Neural cell (in vitro differentiated cells): ENCODE measurements at regions not wholly inside any gene's neighbourhood (a gene's known extent, or its start where the extent isn't known, plus 50 kb on each side); places are given as distances from the start of the nearest gene placed in this dataset.

Experiments
- H2AFZ ChIP-seq: fragments of 200-600, 300-800 bp; sonication (generic), shearing (Covaris generic); 2 replicates; pipeline ENCODE4 v1.6.0; 2014; ENCODE audit warnings: low read depth, mild to moderate bottlenecking, antibody characterized with exemption, low read length, moderate library complexity
- H3F3A ChIP-seq: fragments of 200-600 bp; shearing (Covaris generic); 2 replicates; pipeline ENCODE4 v1.6.1; 2016; ENCODE audit warnings: mild to moderate bottlenecking, moderate library complexity, mixed read lengths, antibody characterized with exemption, low read length; ENCODE audit not compliant: insufficient read depth, poor library complexity, severe bottlenecking
- H3K27ac ChIP-seq: fragments of 200-600, 300-800 bp; sonication (generic), shearing (Covaris generic); 2 replicates; pipeline ENCODE4 v1.5.1; 2014; ENCODE audit warnings: mild to moderate bottlenecking, low read length, moderate library complexity
- H3K27me3 ChIP-seq: fragments of 300-800, 200-600 bp; sonication (generic), shearing (Covaris generic); 2 replicates; pipeline ENCODE4 v1.6.0; 2014; ENCODE audit warnings: mild to moderate bottlenecking, low read depth, low read length, moderate library complexity; ENCODE audit not compliant: insufficient read depth
- H3K36me3 ChIP-seq: fragments of 300-800, 200-600 bp; sonication (generic), shearing (Covaris generic); 2 replicates; pipeline ENCODE4 v1.5.1; 2014; ENCODE audit warnings: mild to moderate bottlenecking, antibody characterized with exemption, low read length, moderate library complexity; ENCODE audit not compliant: insufficient read depth
- H3K4me2 ChIP-seq: fragments of 300-800, 200-600 bp; sonication (generic), shearing (Covaris generic); 2 replicates; pipeline ENCODE4 v1.6.0; 2014; ENCODE audit warnings: mild to moderate bottlenecking, low read length
- H3K4me3 ChIP-seq: fragments of 300-800, 200-600 bp; sonication (generic), shearing (Covaris generic); 2 replicates; pipeline ENCODE4 v1.5.1; 2014; ENCODE audit warnings: mild to moderate bottlenecking, low read length, moderate library complexity
- H3K79me2 ChIP-seq: fragments of 200-600 bp; shearing (Covaris generic); replicated peaks from 2 replicates; pipeline ENCODE4 v1.6.0; 2014; ENCODE audit warnings: mild to moderate bottlenecking, low read length, moderate library complexity; ENCODE audit not compliant: insufficient read depth
- H3K9ac ChIP-seq: fragments of 300-800, 200-600 bp; sonication (generic), shearing (Covaris generic); 2 replicates; pipeline ENCODE4 v1.6.1; 2016; ENCODE audit warnings: mild to moderate bottlenecking, low read length, mixed read lengths
- H3K9me2 ChIP-seq: fragments of 200-600 bp; shearing (Covaris generic); 2 replicates; pipeline ENCODE4 v1.6.1; 2016; ENCODE audit warnings: mild to moderate bottlenecking, low read length, mixed read lengths; ENCODE audit not compliant: insufficient read depth
- H3K9me3 ChIP-seq: fragments of 200-600, 300-800 bp; sonication (generic), shearing (Covaris generic); 2 replicates; pipeline ENCODE4 v1.6.1; 2016; ENCODE audit warnings: mild to moderate bottlenecking, mixed run types, low read length, moderate library complexity, mixed read lengths
- H4K20me1 ChIP-seq: fragments of 200-600 bp; shearing (Covaris generic); 2 replicates; pipeline ENCODE4 v1.6.1; 2016; ENCODE audit warnings: mild to moderate bottlenecking, mixed run types; ENCODE audit not compliant: insufficient read depth
- CTCF ChIP-seq: fragments of 450-650 bp; IDR thresholded peaks from 2 replicates; pipeline ENCODE4 v1.5.1; 2014; ENCODE audit warnings: antibody characterized with exemption, mild to moderate bottlenecking, moderate library complexity; ENCODE audit not compliant: poor library complexity, severe bottlenecking
- EP300 ChIP-seq: fragments of 450-650 bp; conservative IDR thresholded peaks from 2 replicates; pipeline ENCODE4 v1.6.1; 2014; ENCODE audit warnings: antibody characterized with exemption, mild to moderate bottlenecking, moderate library complexity; ENCODE audit not compliant: poor library complexity, severe bottlenecking
- EZH2 ChIP-seq: fragments of 200-600, 300-800 bp; shearing (Covaris generic), sonication (generic); IDR thresholded peaks from 2 replicates; pipeline ENCODE4 v1.6.1; 2014; ENCODE audit warnings: antibody characterized with exemption, low read length, borderline replicate concordance, mild to moderate bottlenecking; ENCODE audit not compliant: insufficient read depth, poor library complexity, severe bottlenecking
- MXI1 ChIP-seq: fragments of 450-650 bp; conservative IDR thresholded peaks from 2 replicates; pipeline ENCODE4 v1.6.1; 2014; ENCODE audit warnings: antibody characterized with exemption, mild to moderate bottlenecking; ENCODE audit not compliant: poor library complexity, severe bottlenecking
- POLR2AphosphoS5 ChIP-seq: IDR thresholded peaks from 2 replicates; pipeline ENCODE4 v1.6.1; 2012
- RAD21 ChIP-seq: fragments of 450-650 bp; conservative IDR thresholded peaks from 2 replicates; pipeline ENCODE4 v1.6.1; 2014; ENCODE audit warnings: antibody characterized with exemption, mild to moderate bottlenecking, moderate library complexity
- SMC3 ChIP-seq: fragments of 450-650 bp; conservative IDR thresholded peaks from 2 replicates; pipeline ENCODE4 v1.6.1; 2014; ENCODE audit warnings: antibody characterized with exemption, mild to moderate bottlenecking, moderate library complexity; ENCODE audit not compliant: poor library complexity
- TAF1 ChIP-seq: IDR thresholded peaks from 2 replicates; pipeline ENCODE4 v1.6.1; 2012; ENCODE audit warnings: low read depth
- TF ChIP-seq, protein P1 (sequence below): IDR thresholded peaks from 2 replicates; pipeline ENCODE4 v1.6.1; 2012; ENCODE audit warnings: borderline replicate concordance

- Histone ChIP-seq H3K4me3 (no peak overlapping the region), H3K9me2 (no peaks in the 10 kb centered on the region), H3K36me3 (no peaks in the 10 kb centered on the region), H3K9ac (no peak overlapping the region), H3F3A (no peaks in the 10 kb centered on the region), H3K27ac (no peak overlapping the region), H3K27me3 (no peaks in the 10 kb centered on the region), H3K79me2 (no peaks in the 10 kb centered on the region), H3K4me2 (no peak overlapping the region), H3K9me3 (no peaks in the 10 kb centered on the region), H4K20me1 (no peaks in the 10 kb centered on the region), H2AFZ (no peak overlapping the region)
- TF ChIP-seq EP300 = no peak
- TF ChIP-seq RAD21 = no peak
- TF ChIP-seq CTCF = no peak
- TF ChIP-seq EZH2 = no peak
- TF ChIP-seq, protein P1, sequence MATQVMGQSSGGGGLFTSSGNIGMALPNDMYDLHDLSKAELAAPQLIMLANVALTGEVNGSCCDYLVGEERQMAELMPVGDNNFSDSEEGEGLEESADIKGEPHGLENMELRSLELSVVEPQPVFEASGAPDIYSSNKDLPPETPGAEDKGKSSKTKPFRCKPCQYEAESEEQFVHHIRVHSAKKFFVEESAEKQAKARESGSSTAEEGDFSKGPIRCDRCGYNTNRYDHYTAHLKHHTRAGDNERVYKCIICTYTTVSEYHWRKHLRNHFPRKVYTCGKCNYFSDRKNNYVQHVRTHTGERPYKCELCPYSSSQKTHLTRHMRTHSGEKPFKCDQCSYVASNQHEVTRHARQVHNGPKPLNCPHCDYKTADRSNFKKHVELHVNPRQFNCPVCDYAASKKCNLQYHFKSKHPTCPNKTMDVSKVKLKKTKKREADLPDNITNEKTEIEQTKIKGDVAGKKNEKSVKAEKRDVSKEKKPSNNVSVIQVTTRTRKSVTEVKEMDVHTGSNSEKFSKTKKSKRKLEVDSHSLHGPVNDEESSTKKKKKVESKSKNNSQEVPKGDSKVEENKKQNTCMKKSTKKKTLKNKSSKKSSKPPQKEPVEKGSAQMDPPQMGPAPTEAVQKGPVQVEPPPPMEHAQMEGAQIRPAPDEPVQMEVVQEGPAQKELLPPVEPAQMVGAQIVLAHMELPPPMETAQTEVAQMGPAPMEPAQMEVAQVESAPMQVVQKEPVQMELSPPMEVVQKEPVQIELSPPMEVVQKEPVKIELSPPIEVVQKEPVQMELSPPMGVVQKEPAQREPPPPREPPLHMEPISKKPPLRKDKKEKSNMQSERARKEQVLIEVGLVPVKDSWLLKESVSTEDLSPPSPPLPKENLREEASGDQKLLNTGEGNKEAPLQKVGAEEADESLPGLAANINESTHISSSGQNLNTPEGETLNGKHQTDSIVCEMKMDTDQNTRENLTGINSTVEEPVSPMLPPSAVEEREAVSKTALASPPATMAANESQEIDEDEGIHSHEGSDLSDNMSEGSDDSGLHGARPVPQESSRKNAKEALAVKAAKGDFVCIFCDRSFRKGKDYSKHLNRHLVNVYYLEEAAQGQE = no peak
- no peak for TF ChIP-seq MXI1
- TF ChIP-seq SMC3 = no peak
- TF ChIP-seq POLR2AphosphoS5 = no peak
- TF ChIP-seq TAF1 = no peak
Measured at GRCh38 chr22:26941896-26942636, 284.7 kb downstream of the MIAT start.

GRCh38 chr22:26942637-26942957 is 285.2 kb downstream of the MIAT start:
- no peaks in the 10 kb centered on the region for H3K9me2 ChIP-seq
- TF ChIP-seq POLR2AphosphoS5 (no peak), CTCF (no peak), SMC3 (no peak), MXI1 (no peak), TAF1 (no peak), EP300 (no peak)
- TF ChIP-seq, protein P1 = no peak
- H2AFZ ChIP-seq = no peak overlapping the region
- H3K9me3 ChIP-seq = no peaks in the 10 kb centered on the region
- H3K36me3 ChIP-seq = no peaks in the 10 kb centered on the region
- no peaks in the 10 kb centered on the region for H3K27me3 ChIP-seq
- H3K4me2 ChIP-seq = no peak overlapping the region
- H3F3A ChIP-seq = no peaks in the 10 kb centered on the region
- H3K27ac ChIP-seq = no peak overlapping the region
- no peak overlapping the region for H3K4me3 ChIP-seq
- H4K20me1 ChIP-seq = no peaks in the 10 kb centered on the region
- H3K9ac ChIP-seq = no peak overlapping the region
- H3K79me2 ChIP-seq = no peaks in the 10 kb centered on the region
